ENCODE measurements at regions not wholly inside any gene's neighbourhood (a gene's known extent, or its start where the extent isn't known, plus 50 kb on each side); places are given as distances from the start of the nearest gene placed in this dataset.

- no peak for TF ChIP-seq POLR2AphosphoS5 (IDR thresholded peaks at IDR 0.05; ENCODE audit: low read depth)
- TF ChIP-seq, protein P1, sequence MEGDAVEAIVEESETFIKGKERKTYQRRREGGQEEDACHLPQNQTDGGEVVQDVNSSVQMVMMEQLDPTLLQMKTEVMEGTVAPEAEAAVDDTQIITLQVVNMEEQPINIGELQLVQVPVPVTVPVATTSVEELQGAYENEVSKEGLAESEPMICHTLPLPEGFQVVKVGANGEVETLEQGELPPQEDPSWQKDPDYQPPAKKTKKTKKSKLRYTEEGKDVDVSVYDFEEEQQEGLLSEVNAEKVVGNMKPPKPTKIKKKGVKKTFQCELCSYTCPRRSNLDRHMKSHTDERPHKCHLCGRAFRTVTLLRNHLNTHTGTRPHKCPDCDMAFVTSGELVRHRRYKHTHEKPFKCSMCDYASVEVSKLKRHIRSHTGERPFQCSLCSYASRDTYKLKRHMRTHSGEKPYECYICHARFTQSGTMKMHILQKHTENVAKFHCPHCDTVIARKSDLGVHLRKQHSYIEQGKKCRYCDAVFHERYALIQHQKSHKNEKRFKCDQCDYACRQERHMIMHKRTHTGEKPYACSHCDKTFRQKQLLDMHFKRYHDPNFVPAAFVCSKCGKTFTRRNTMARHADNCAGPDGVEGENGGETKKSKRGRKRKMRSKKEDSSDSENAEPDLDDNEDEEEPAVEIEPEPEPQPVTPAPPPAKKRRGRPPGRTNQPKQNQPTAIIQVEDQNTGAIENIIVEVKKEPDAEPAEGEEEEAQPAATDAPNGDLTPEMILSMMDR (conservative IDR thresholded peaks at IDR 0.05; ENCODE audit: low read depth in 2 of 2), result no peak
Measured at GRCh38 chr3:94417963-94418455, 355.1 kb downstream of the NSUN3 start.

Data from GM23338 (cell line).